WTC11 (cell line): ENCODE measurements at regions not wholly inside any gene's neighbourhood (a gene's known extent, or its start where the extent isn't known, plus 50 kb on each side); places are given as distances from the start of the nearest gene placed in this dataset.

ENCODE experiments used
- CREB1 ChIP-seq: sonication (generic); formaldehyde crosslinking; IDR thresholded peaks from 2 replicates; pipeline ENCODE4 v1.8.0; 2023; ENCODE audit warnings: mild to moderate bottlenecking, missing genetic modification reagents
- KAT7 ChIP-seq: sonication (generic); formaldehyde crosslinking; IDR thresholded peaks from 2 replicates; pipeline ENCODE4 v1.8.1; 2023; ENCODE audit warnings: missing genetic modification reagents, mild to moderate bottlenecking, borderline replicate concordance

- TF ChIP-seq KAT7 (CRISPR knock-in tag) (no peak), CREB1 (CRISPR knock-in tag) (no peak)
These were observed 224.3 kb downstream of the SNRPN start for GRCh38 chr15:25178835-25179672.
